ENCODE measurements at regions not wholly inside any gene's neighbourhood (a gene's known extent, or its start where the extent isn't known, plus 50 kb on each side); places are given as distances from the start of the nearest gene placed in this dataset.
"Not testable (repeated sequence)": the region's sequence is repeated elsewhere in the genome, so short reads cannot be mapped to it uniquely, and the experiment has no call there.

GRCh38 chr1:222058249-222058648 lies 316.4 kb upstream of the DUSP10 start:
- no peak overlapping the region for H3K4me3 ChIP-seq
- no peak overlapping the region for H3K27ac ChIP-seq
- no peak for DNase-seq
- H3K4me1 ChIP-seq = no peaks in the 10 kb centered on the region
- H3K27me3 ChIP-seq = no peaks in the 10 kb centered on the region
- TF ChIP-seq POLR2AphosphoS5 (IDR thresholded peaks at IDR 0.05) = no peak
- TF ChIP-seq POLR2A (IDR thresholded peaks at IDR 0.05) = no peak
- no peak for TF ChIP-seq EP300 (IDR thresholded peaks at IDR 0.05; ENCODE audit: low read depth)
- TF ChIP-seq CTCF (IDR thresholded peaks at IDR 0.05) = no peak
- no peaks in the 10 kb centered on the region for H3K36me3 ChIP-seq
- in situ Hi-C loops (cut with MboI; ENCODE audit: low pct_ligation_motif_present in 1 of 4, low pct_unique_long_range_greater_than_20kb in 1 of 4, low sequenced_read_pairs in 3 of 4) = no loop called here
- intact Hi-C loops (cut with DNase I; ENCODE audit: low total_unique reads) = no loop called here
- WGBS, 2 donors (ENCODE audit: low coverage in 1 of 2) = 86 to 94% methylated on average over 2 of the region's 2 CpGs
- H3K9me3 ChIP-seq = no peaks in the 10 kb centered on the region

- H3K4me3 ChIP-seq = no peak overlapping the region
- WGBS, 2 donors (ENCODE audit: low coverage in 1 of 2) = 80 to 86% methylated on average over 1 to 3 of the region's 3 CpGs
- TF ChIP-seq POLR2A (IDR thresholded peaks at IDR 0.05) (no peak), EP300 (IDR thresholded peaks at IDR 0.05; ENCODE audit: low read depth) (no peak), POLR2AphosphoS5 (IDR thresholded peaks at IDR 0.05) (no peak), CTCF (IDR thresholded peaks at IDR 0.05) (no peak)
- H3K27ac ChIP-seq = no peak overlapping the region
- H3K4me1 ChIP-seq = no peaks in the 10 kb centered on the region
- no peaks in the 10 kb centered on the region for H3K36me3 ChIP-seq
- H3K9me3 ChIP-seq = no peaks in the 10 kb centered on the region
- DNase-seq = no peak
- in situ Hi-C loops (cut with MboI; ENCODE audit: low pct_ligation_motif_present in 1 of 4, low pct_unique_long_range_greater_than_20kb in 1 of 4, low sequenced_read_pairs in 3 of 4) (no loop called here), intact Hi-C loops (cut with DNase I; ENCODE audit: low total_unique reads) (no loop called here)
- no peaks in the 10 kb centered on the region for H3K27me3 ChIP-seq
Observed at GRCh38 chr1:222057162-222057561, 315.3 kb upstream of the DUSP10 start.

GRCh38 chr1:222054416-222054815 lies 312.5 kb upstream of the DUSP10 start:
- H3K9me3 ChIP-seq = no peaks in the 10 kb centered on the region
- in situ Hi-C loops (cut with MboI; ENCODE audit: low pct_ligation_motif_present in 1 of 4, low pct_unique_long_range_greater_than_20kb in 1 of 4, low sequenced_read_pairs in 3 of 4) (no loop called here), intact Hi-C loops (cut with DNase I; ENCODE audit: low total_unique reads) (no loop called here)
- H3K27me3 ChIP-seq = no peaks in the 10 kb centered on the region
- H3K4me3 ChIP-seq = no peak overlapping the region
- TF ChIP-seq EP300 (IDR thresholded peaks at IDR 0.05; ENCODE audit: low read depth) (no peak), POLR2A (IDR thresholded peaks at IDR 0.05) (no peak), POLR2AphosphoS5 (IDR thresholded peaks at IDR 0.05) (no peak), CTCF (IDR thresholded peaks at IDR 0.05) (no peak)
- no peaks in the 10 kb centered on the region for H3K4me1 ChIP-seq
- DNase-seq = no peak
- WGBS, 2 donors (ENCODE audit: low coverage in 1 of 2) = 94% methylated on average over 5 of the region's 6 CpGs; no CpG with 5 or more reads in 1 of the 2 donors
- H3K27ac ChIP-seq = no peak overlapping the region
- no peaks in the 10 kb centered on the region for H3K36me3 ChIP-seq

GRCh38 chr1:222053790-222054294 lies 312.0 kb upstream of the DUSP10 start:
- 64 to 79% methylated on average over 5 of the region's 5 CpGs for WGBS, 2 donors (ENCODE audit: low coverage in 1 of 2)
- Histone ChIP-seq H3K36me3 (no peaks in the 10 kb centered on the region), H3K4me1 (no peaks in the 10 kb centered on the region), H3K27ac (no peak overlapping the region), H3K9me3 (no peaks in the 10 kb centered on the region), H3K27me3 (no peaks in the 10 kb centered on the region), H3K4me3 (no peak overlapping the region)
- in situ Hi-C loops (cut with MboI; ENCODE audit: low pct_ligation_motif_present in 1 of 4, low pct_unique_long_range_greater_than_20kb in 1 of 4, low sequenced_read_pairs in 3 of 4) (no loop called here), intact Hi-C loops (cut with DNase I; ENCODE audit: low total_unique reads) (no loop called here)
- TF ChIP-seq POLR2AphosphoS5 (IDR thresholded peaks at IDR 0.05) (no peak), CTCF (IDR thresholded peaks at IDR 0.05) (no peak), POLR2A (IDR thresholded peaks at IDR 0.05) (no peak), EP300 (IDR thresholded peaks at IDR 0.05; ENCODE audit: low read depth) (no peak)
- no peak for DNase-seq

- DNase-seq; H3K4me3 ChIP-seq; H3K27ac ChIP-seq; H3K9me3 ChIP-seq; in situ Hi-C loops (cut with MboI; ENCODE audit: low pct_ligation_motif_present in 1 of 4, low pct_unique_long_range_greater_than_20kb in 1 of 4, low sequenced_read_pairs in 3 of 4); H3K36me3 ChIP-seq; H3K27me3 ChIP-seq; H3K4me1 ChIP-seq; intact Hi-C loops (cut with DNase I; ENCODE audit: low total_unique reads): not testable (repeated sequence)
- 100% methylated on average over 1 of the region's 1 CpG; no CpG with 5 or more reads in 1 of the 2 donors for WGBS, 2 donors (ENCODE audit: low coverage in 1 of 2)
Observed at GRCh38 chr1:222051311-222051710, 309.4 kb upstream of the DUSP10 start.

- H3K36me3 ChIP-seq; H3K27me3 ChIP-seq; intact Hi-C loops (cut with DNase I; ENCODE audit: low total_unique reads); in situ Hi-C loops (cut with MboI; ENCODE audit: low pct_ligation_motif_present in 1 of 4, low pct_unique_long_range_greater_than_20kb in 1 of 4, low sequenced_read_pairs in 3 of 4); H3K4me1 ChIP-seq; H3K9me3 ChIP-seq; H3K4me3 ChIP-seq; H3K27ac ChIP-seq; DNase-seq: not testable (repeated sequence)
- 98% methylated on average over 27 of the region's 28 CpGs; no CpG with 5 or more reads in 1 of the 2 donors for WGBS, 2 donors (ENCODE audit: low coverage in 1 of 2)
Observed at GRCh38 chr1:222049661-222050060, 307.8 kb upstream of the DUSP10 start.
